ENCODE measurements at regions not wholly inside any gene's neighbourhood (a gene's known extent, or its start where the extent isn't known, plus 50 kb on each side); places are given as distances from the start of the nearest gene placed in this dataset.

- TF ChIP-seq, protein P1, sequence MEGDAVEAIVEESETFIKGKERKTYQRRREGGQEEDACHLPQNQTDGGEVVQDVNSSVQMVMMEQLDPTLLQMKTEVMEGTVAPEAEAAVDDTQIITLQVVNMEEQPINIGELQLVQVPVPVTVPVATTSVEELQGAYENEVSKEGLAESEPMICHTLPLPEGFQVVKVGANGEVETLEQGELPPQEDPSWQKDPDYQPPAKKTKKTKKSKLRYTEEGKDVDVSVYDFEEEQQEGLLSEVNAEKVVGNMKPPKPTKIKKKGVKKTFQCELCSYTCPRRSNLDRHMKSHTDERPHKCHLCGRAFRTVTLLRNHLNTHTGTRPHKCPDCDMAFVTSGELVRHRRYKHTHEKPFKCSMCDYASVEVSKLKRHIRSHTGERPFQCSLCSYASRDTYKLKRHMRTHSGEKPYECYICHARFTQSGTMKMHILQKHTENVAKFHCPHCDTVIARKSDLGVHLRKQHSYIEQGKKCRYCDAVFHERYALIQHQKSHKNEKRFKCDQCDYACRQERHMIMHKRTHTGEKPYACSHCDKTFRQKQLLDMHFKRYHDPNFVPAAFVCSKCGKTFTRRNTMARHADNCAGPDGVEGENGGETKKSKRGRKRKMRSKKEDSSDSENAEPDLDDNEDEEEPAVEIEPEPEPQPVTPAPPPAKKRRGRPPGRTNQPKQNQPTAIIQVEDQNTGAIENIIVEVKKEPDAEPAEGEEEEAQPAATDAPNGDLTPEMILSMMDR (IDR thresholded peaks at IDR 0.05; ENCODE audit: low read depth, low read length, missing control alignments), result no peak
- H3K4me3 ChIP-seq (ENCODE audit: low read depth, low read length), result no peak overlapping the region
- no peak for DNase-seq (ENCODE audit: low read depth)
- in situ Hi-C loops (cut with HindIII; ENCODE audit: low sequenced_read_pairs), result no loop called here
Observed at GRCh38 chr2:15768142-15768541, 172.2 kb upstream of the MYCN start.

DNA sequence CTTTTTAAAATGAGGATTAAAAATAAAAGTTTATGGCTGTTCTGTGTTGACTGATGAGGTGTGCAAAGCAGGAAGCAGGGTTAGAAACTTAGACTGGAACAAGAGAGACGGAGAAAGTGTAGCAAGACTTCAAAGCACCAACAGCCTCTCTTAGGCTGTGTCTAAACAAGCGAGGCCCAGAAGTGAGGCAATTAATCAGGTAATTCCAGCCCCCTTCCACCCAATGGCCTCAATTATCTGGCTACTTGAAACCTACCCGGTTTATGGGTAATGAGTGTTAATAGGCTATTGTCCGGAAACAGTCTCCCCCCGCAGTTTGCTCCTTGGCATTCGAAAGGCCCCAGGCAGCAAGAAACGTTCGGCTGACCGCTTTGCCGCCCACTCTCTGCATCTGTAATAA, 171.7 kb upstream of the MYCN start:
- in situ Hi-C loops (cut with HindIII; ENCODE audit: low sequenced_read_pairs), result no loop called here
- DNase-seq (ENCODE audit: low read depth), result no peak
- no peak overlapping the region for H3K4me3 ChIP-seq (ENCODE audit: low read depth, low read length)
- TF ChIP-seq, protein P1 (IDR thresholded peaks at IDR 0.05; ENCODE audit: low read depth, low read length, missing control alignments), result no peak

DNA sequence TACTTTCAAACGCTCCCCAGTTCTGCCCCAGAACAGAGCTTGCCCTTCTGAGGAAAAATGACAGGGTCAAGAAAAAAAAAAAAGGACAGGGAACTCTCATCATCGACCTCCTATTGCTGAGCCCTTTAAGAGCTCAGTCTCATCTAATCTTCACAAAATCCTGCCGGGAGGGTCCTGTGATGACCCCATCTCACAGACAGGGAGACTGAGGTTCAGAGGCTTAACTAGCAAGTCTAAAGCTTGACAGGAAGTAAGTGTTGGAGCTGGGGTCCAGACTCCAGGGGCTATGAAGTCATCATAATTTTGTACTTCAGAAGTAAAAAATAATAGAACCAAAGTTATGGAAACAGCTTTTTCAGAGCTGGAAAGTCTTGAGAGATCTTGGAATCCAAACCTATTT, 171.1 kb upstream of the MYCN start:
- TF ChIP-seq, protein P1 (IDR thresholded peaks at IDR 0.05; ENCODE audit: low read depth, low read length, missing control alignments), result no peak
- no peak overlapping the region for H3K4me3 ChIP-seq (ENCODE audit: low read depth, low read length)
- no peak for DNase-seq (ENCODE audit: low read depth)
- in situ Hi-C loops (cut with HindIII; ENCODE audit: low sequenced_read_pairs), result no loop called here

DNA sequence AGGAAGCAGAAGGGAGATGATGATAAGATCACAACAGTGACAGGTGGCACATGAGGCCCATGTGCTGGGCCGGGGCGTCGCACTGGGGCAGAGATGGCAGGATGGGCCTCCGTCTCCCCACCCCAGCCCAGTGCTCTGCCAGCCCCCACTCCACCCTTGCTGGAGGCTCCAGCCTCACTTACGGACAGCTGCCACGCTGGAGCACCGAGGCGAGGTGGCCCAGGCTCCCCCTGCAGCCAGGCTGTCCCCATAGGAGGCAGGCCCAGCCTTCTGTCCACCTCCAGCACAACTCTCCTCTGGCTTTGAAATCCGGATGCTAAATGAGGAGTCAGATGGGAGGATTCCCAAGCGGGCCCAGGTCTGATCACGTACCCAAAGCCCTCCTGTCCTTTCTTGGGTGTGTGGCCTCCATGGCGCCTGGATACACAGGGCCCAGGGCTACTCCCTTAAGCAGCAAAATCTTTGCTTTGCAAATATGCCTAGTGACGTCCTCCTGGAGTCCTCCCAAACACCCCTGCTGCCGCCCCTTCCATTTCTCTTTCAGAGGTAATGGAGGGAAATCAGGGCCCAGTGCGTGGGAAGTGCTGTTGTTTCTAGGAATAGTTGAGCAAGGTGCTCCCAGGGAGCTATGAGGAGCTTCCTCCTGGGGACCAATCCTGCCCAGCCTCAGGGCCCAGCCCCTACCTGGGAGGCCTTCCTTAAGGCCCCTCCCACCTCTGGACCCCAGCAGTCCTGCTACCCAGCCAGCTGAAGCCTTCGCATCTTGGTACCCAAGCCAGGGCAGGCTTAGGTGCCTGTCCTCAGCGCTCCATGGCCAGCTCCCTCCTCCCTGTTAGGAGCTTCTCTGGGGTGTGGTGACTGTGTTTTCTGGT, 170.4 kb upstream of the MYCN start:
- DNase-seq (ENCODE audit: low read depth), result no peak
- no peak overlapping the region for H3K4me3 ChIP-seq (ENCODE audit: low read depth, low read length)
- in situ Hi-C loops (cut with HindIII; ENCODE audit: low sequenced_read_pairs), result no loop called here
- TF ChIP-seq, protein P1 (IDR thresholded peaks at IDR 0.05; ENCODE audit: low read depth, low read length, missing control alignments), result no peak

DNA sequence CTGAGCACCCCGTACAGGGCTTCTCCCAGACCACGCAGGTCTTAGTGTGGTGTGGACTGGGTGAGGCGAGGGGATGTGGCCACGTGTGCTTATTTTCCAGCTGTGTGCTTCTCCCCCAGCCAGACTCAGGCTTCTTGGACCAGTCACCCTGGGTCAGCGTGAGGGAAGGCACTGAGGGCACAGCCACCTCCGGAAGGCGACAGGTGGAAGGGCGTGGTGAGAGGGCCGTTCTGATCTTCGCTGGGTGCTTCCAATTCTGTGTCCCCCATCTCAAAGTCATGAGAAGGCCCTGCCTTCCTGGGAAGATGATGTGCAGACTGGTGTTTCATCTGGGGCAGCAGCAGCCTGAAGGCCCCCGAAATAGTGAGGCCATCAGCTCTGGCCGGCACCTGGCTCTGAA, 169.7 kb upstream of the MYCN start:
- DNase-seq (ENCODE audit: low read depth), result no peak
- TF ChIP-seq, protein P1 (IDR thresholded peaks at IDR 0.05; ENCODE audit: low read depth, low read length, missing control alignments), result no peak
- H3K4me3 ChIP-seq (ENCODE audit: low read depth, low read length), result no peak overlapping the region
- in situ Hi-C loops (cut with HindIII; ENCODE audit: low sequenced_read_pairs), result no loop called here

DNA sequence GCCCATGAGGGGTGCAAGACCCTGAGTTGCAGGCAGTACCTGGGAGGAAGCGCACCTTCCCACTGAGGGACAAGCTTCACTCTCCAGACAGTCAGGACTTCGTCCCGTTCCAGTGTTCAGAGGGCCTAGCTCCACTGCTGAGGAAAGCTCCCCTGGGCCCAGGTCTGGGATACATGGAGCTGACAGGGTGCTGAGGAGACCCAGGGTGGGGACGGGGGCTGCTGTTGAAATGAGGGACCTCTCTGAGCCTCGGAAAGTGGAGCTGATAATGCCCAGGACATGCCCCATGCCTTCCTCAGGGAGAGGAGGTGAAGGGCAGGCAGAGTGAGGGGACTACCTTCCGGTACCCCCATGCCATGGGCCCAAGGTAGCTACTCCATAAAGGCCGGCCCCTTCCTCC, 169.2 kb upstream of the MYCN start:
- no peak for DNase-seq (ENCODE audit: low read depth)

More for the DNA sequence above, 169.2 kb upstream of the MYCN start:
- in situ Hi-C loops (cut with HindIII; ENCODE audit: low sequenced_read_pairs), result no loop called here
- TF ChIP-seq, protein P1 (IDR thresholded peaks at IDR 0.05; ENCODE audit: low read depth, low read length, missing control alignments), result no peak
- no peak overlapping the region for H3K4me3 ChIP-seq (ENCODE audit: low read depth, low read length)

Data from astrocyte of the cerebellum (primary cell).